ENCODE measurements at regions not wholly inside any gene's neighbourhood (a gene's known extent, or its start where the extent isn't known, plus 50 kb on each side); places are given as distances from the start of the nearest gene placed in this dataset.

GRCh38 chr11:19353287-19353850 lies 112.6 kb upstream of the E2F8 start:
- Histone ChIP-seq H3K27me3 (peaks cover 0 to 57% of the 10 kb centered on the region in 2 donors), H3K9me3 (no peaks in the 10 kb centered on the region), H3K4me3 (no peak overlapping the region), H3K36me3 (no peaks in the 10 kb centered on the region), H3K4me1 (no peaks in the 10 kb centered on the region), H3K27ac (no peak overlapping the region)
- DNase-seq = no peak
- TF ChIP-seq, protein P1, sequence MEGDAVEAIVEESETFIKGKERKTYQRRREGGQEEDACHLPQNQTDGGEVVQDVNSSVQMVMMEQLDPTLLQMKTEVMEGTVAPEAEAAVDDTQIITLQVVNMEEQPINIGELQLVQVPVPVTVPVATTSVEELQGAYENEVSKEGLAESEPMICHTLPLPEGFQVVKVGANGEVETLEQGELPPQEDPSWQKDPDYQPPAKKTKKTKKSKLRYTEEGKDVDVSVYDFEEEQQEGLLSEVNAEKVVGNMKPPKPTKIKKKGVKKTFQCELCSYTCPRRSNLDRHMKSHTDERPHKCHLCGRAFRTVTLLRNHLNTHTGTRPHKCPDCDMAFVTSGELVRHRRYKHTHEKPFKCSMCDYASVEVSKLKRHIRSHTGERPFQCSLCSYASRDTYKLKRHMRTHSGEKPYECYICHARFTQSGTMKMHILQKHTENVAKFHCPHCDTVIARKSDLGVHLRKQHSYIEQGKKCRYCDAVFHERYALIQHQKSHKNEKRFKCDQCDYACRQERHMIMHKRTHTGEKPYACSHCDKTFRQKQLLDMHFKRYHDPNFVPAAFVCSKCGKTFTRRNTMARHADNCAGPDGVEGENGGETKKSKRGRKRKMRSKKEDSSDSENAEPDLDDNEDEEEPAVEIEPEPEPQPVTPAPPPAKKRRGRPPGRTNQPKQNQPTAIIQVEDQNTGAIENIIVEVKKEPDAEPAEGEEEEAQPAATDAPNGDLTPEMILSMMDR (IDR thresholded peaks at IDR 0.05) = no peak
- intact Hi-C loops (cut with DNase I; ENCODE audit: low total_unique reads) = no loop called here

GRCh38 chr11:19352771-19353160 lies 112.0 kb upstream of the E2F8 start:
- Histone ChIP-seq H3K27ac (no peak overlapping the region), H3K36me3 (no peaks in the 10 kb centered on the region), H3K4me1 (no peaks in the 10 kb centered on the region), H3K9me3 (no peaks in the 10 kb centered on the region), H3K27me3 (peaks cover 0 to 63% of the 10 kb centered on the region in 2 donors), H3K4me3 (no peak overlapping the region)
- TF ChIP-seq, protein P1 (IDR thresholded peaks at IDR 0.05) = no peak
- DNase-seq = no peak
- intact Hi-C loops (cut with DNase I; ENCODE audit: low total_unique reads) = no loop called here

DNA sequence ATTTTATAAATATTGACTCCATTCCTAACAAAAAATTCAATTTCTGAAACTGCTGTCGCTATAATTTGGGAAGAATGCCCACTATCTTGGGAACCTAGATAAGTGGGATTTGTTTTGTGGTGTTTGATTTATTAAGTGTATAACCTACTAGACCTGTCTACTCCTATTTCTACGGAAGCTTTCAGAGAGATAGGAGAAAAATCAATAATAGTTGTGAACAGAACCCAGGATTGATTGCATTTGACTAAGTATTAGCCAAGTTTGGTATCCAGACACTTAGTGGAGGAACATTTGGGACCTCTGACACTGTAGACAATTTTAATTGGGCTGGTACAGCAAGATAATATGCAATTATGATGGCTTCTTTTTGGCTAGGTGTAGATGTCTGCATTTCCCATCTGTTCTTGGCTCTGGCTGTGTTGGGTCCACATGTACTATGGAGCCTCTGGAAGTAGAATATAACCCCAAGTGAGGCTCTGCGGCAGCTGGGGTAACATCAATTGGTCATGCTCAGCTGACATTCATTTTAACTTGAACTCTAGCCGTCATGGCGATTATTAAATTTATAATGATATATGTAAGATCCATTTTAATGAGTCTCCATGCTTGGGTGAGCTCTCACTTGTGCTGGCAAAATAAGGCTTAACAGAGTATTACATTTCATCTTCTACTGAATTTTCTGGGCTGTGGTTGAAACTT lies 111.5 kb upstream of the E2F8 start:
- Histone ChIP-seq H3K27me3 (peaks cover 0 to 67% of the 10 kb centered on the region in 2 donors), H3K36me3 (no peaks in the 10 kb centered on the region), H3K4me3 (no peak overlapping the region), H3K9me3 (no peaks in the 10 kb centered on the region), H3K4me1 (no peaks in the 10 kb centered on the region), H3K27ac (no peak overlapping the region)
- TF ChIP-seq, protein P1 (IDR thresholded peaks at IDR 0.05) = no peak
- intact Hi-C loops (cut with DNase I; ENCODE audit: low total_unique reads) = no loop called here
- DNase-seq = no peak

- H3K9me3 ChIP-seq = no peaks in the 10 kb centered on the region
- H3K36me3 ChIP-seq = no peaks in the 10 kb centered on the region
- TF ChIP-seq, protein P1 (IDR thresholded peaks at IDR 0.05) = no peak
- H3K4me1 ChIP-seq = peaks cover 0 to 5% (median 3%) of the 10 kb centered on the region in 4 donors
- intact Hi-C loops (cut with DNase I; ENCODE audit: low total_unique reads) = no loop called here
- no peak overlapping the region for H3K27ac ChIP-seq
- H3K27me3 ChIP-seq = peaks cover 0 to 70% of the 10 kb centered on the region in 2 donors
- no peak for DNase-seq
- H3K4me3 ChIP-seq = no peak overlapping the region
Observed at GRCh38 chr11:19351426-19351825, 110.7 kb upstream of the E2F8 start.

DNA sequence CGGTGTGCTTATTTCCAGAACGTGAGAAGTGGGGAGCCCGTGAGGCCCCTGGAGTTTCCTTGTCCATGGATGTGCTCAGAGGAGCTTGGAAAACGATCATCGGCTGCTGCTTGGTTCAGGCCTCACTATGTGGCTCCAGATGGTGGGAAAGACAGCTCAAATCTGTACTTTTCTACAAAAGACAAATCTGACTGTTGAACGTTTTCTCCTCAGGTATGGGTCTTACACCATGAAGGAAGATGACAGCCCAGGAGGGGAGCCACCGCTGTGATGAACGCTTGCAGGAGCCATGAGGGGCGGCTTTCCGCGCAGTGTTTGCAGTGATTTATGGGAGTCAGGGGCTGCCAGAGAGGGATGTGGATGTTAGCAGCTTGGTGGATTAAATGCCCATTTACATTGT lies 109.4 kb upstream of the E2F8 start:
- peaks cover 0 to 72% of the 10 kb centered on the region in 2 donors for H3K27me3 ChIP-seq
- TF ChIP-seq, protein P1 (IDR thresholded peaks at IDR 0.05) = no peak
- H3K36me3 ChIP-seq = no peaks in the 10 kb centered on the region
- H3K4me1 ChIP-seq = peaks cover 0 to 18% (median 15%) of the 10 kb centered on the region in 4 donors
- H3K4me3 ChIP-seq = no peak overlapping the region
- H3K27ac ChIP-seq = no peak overlapping the region
- DNase-seq = no peak
- intact Hi-C loops (cut with DNase I; ENCODE audit: low total_unique reads) = no loop called here
- no peaks in the 10 kb centered on the region for H3K9me3 ChIP-seq

All from tibial artery (tissue), 4 donors.